WTC11 (cell line): ENCODE measurements at regions not wholly inside any gene's neighbourhood (a gene's known extent, or its start where the extent isn't known, plus 50 kb on each side); places are given as distances from the start of the nearest gene placed in this dataset.

Experiments used
- ATF3 ChIP-seq: sonication (generic); formaldehyde crosslinking; conservative IDR thresholded peaks from 2 replicates; pipeline ENCODE4 v1.8.1; 2022; ENCODE audit warnings: mild to moderate bottlenecking, missing genetic modification reagents
- CTCF ChIP-seq: fragments of 200-600 bp; IDR thresholded peaks from 2 replicates; pipeline ENCODE4 v1.8.0; 2022; ENCODE audit warnings: antibody characterized with exemption
- GABPB1 ChIP-seq: sonication (generic); formaldehyde crosslinking; IDR thresholded peaks from 2 replicates; pipeline ENCODE4 v1.8.1; 2023; ENCODE audit warnings: mild to moderate bottlenecking, missing genetic modification reagents
- PRDM15 ChIP-seq: sonication (generic); formaldehyde crosslinking; IDR thresholded peaks from 2 replicates; pipeline ENCODE4 v1.8.0; 2022; ENCODE audit warnings: missing genetic modification reagents
- USF1 ChIP-seq: sonication (generic); formaldehyde crosslinking; IDR thresholded peaks from 2 replicates; pipeline ENCODE4 v1.8.0; 2022; ENCODE audit warnings: mild to moderate bottlenecking, missing genetic modification reagents
- ZNF263 ChIP-seq: sonication (generic); formaldehyde crosslinking; IDR thresholded peaks from 2 replicates; pipeline ENCODE4 v1.8.1; 2022; ENCODE audit warnings: low read depth, mild to moderate bottlenecking, moderate library complexity, missing genetic modification reagents
- ZNF512 ChIP-seq: sonication (generic); formaldehyde crosslinking; IDR thresholded peaks from 2 replicates; pipeline ENCODE4 v1.8.1; 2022; ENCODE audit warnings: missing genetic modification reagents, borderline replicate concordance

GRCh38 chr2:180419212-180419611, 412.1 kb upstream of the CWC22 start:
- TF ChIP-seq ZNF512 (CRISPR knock-in tag) (no peak), CTCF (no peak), ZNF263 (CRISPR knock-in tag) (no peak), USF1 (no peak), PRDM15 (CRISPR knock-in tag) (no peak), ATF3 (CRISPR knock-in tag) (no peak), GABPB1 (CRISPR knock-in tag) (no peak)
